ENCODE measurements at regions not wholly inside any gene's neighbourhood (a gene's known extent, or its start where the extent isn't known, plus 50 kb on each side); places are given as distances from the start of the nearest gene placed in this dataset.

DNA sequence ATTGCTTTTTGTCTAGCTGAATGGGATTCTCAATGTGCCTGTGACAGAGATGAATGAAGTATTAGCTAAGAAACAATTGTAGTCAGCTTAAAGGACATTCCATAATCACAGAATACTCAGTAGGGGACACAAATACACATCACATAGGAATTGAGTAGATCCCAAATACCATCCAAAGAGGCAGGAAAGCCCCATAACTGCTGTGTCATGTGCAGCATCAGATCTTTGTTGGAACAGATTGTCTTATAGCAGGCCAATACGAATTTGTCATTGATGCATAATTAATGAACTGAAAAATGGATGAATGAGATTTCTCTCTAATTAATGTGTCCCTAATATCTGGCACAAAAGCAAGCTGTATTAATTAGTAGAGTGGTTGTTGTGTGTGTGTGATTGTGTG, 82.3 kb upstream of the S1PR1 start:
- SMC1A ChIA-PET (ENCODE audit: uncharacterized antibody, unreplicated experiment), result interaction anchor here (0.9 kb wide), 1 partner anchor 18 kb away, joined by 3 read pairs; no protein-coding TSS in a partner anchor
- CTCF ChIA-PET, result interaction anchor here (1.1 to 2.2 kb wide), 4 partner anchors 17 to 134 kb away, joined by 3 to 5 read pairs (median 4); no protein-coding TSS in a partner anchor

More for the DNA sequence above, 82.3 kb upstream of the S1PR1 start:
- RAD21 ChIA-PET (ENCODE audit: unreplicated experiment), result no interaction called here
- in situ Hi-C loops (cut with MboI), result no loop called here
- no peaks in the 10 kb centered on the region for H4K20me1 ChIP-seq (ENCODE audit: control insufficient read depth, insufficient read depth)
- FAIRE-seq (no peak), DNase-seq (ENCODE audit: low read depth, low spot score) (no peak), ATAC-seq (no peak)
- no peaks in the 10 kb centered on the region for H3K79me2 ChIP-seq (ENCODE audit: control insufficient read depth, insufficient read depth, low read length)
- no peak overlapping the region for H2AFZ ChIP-seq (ENCODE audit: control insufficient read depth, low read depth, low read length)
- no peak overlapping the region for H3K9ac ChIP-seq (ENCODE audit: control insufficient read depth, insufficient read depth, low read length)
- no peaks in the 10 kb centered on the region for H3K9me3 ChIP-seq (replicated peaks; ENCODE audit: control insufficient read depth, insufficient read depth, low read length)
- intact Hi-C loops (cut with micrococcal nuclease; ENCODE audit: unreplicated experiment), result no loop called here
- H3K4me2 ChIP-seq (ENCODE audit: control insufficient read depth, insufficient read depth), result no peak overlapping the region
- no peaks in the 10 kb centered on the region for H3K27me3 ChIP-seq (replicated peaks in 1 of 2; ENCODE audit: control insufficient read depth in 2 of 2, insufficient read depth in 2 of 2, low read length in 1 of 2)
- POLR2A ChIA-PET, result no interaction called here
- 45% methylated on average over 1 of the region's 1 CpG for WGBS (ENCODE audit: insufficient coverage, insufficient replicate concordance, low lambda C conversion rate, missing lambda C conversion rate)
- no peaks in the 10 kb centered on the region for H3K36me3 ChIP-seq (ENCODE audit: control insufficient read depth in 2 of 2, insufficient read depth in 2 of 2, low read length in 1 of 2)
- H3K4me1 ChIP-seq (ENCODE audit: control insufficient read depth, insufficient read depth, low read length), result no peaks in the 10 kb centered on the region
- no peak for TF ChIP-seq CHD2 (IDR thresholded peaks at IDR 0.05; ENCODE audit: borderline replicate concordance, low read depth, low read length)
- no peak for TF ChIP-seq IRF4 (IDR thresholded peaks at IDR 0.05; ENCODE audit: low read depth, low read length)
- no peak for TF ChIP-seq STAT3 (IDR thresholded peaks at IDR 0.05; ENCODE audit: low read depth, low read length)
- TF ChIP-seq NBN (IDR thresholded peaks at IDR 0.05), result no peak
- TF ChIP-seq, protein P1, sequence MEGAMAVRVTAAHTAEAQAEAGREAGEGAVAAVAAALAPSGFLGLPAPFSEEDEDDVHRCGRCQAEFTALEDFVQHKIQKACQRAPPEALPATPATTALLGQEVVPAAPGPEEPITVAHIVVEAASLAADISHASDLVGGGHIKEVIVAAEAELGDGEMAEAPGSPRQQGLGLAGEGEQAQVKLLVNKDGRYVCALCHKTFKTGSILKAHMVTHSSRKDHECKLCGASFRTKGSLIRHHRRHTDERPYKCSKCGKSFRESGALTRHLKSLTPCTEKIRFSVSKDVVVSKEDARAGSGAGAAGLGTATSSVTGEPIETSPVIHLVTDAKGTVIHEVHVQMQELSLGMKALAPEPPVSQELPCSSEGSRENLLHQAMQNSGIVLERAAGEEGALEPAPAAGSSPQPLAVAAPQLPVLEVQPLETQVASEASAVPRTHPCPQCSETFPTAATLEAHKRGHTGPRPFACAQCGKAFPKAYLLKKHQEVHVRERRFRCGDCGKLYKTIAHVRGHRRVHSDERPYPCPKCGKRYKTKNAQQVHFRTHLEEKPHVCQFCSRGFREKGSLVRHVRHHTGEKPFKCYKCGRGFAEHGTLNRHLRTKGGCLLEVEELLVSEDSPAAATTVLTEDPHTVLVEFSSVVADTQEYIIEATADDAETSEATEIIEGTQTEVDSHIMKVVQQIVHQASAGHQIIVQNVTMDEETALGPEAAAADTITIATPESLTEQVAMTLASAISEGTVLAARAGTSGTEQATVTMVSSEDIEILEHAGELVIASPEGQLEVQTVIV (IDR thresholded peaks at IDR 0.05; ENCODE audit: borderline replicate concordance, partially characterized antibody), result no peak
- TF ChIP-seq, protein P2, sequence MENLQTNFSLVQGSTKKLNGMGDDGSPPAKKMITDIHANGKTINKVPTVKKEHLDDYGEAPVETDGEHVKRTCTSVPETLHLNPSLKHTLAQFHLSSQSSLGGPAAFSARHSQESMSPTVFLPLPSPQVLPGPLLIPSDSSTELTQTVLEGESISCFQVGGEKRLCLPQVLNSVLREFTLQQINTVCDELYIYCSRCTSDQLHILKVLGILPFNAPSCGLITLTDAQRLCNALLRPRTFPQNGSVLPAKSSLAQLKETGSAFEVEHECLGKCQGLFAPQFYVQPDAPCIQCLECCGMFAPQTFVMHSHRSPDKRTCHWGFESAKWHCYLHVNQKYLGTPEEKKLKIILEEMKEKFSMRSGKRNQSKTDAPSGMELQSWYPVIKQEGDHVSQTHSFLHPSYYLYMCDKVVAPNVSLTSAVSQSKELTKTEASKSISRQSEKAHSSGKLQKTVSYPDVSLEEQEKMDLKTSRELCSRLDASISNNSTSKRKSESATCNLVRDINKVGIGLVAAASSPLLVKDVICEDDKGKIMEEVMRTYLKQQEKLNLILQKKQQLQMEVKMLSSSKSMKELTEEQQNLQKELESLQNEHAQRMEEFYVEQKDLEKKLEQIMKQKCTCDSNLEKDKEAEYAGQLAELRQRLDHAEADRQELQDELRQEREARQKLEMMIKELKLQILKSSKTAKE (IDR thresholded peaks at IDR 0.05; ENCODE audit: low read depth, poor library complexity, severe bottlenecking), result no peak
- TF ChIP-seq NFIC (IDR thresholded peaks at IDR 0.05; ENCODE audit: low read depth, low read length), result no peak
- TF ChIP-seq EP300 (IDR thresholded peaks at IDR 0.05; ENCODE audit: borderline replicate concordance in 1 of 2, control insufficient read depth in 1 of 2, low read depth in 2 of 2, low read length in 2 of 2), result no peak
- TF ChIP-seq RAD21 (IDR thresholded peaks at IDR 0.05; ENCODE audit: insufficient read depth, low read depth, low read length), result no peak
- TF ChIP-seq ZBED1 (IDR thresholded peaks at IDR 0.05; ENCODE audit: borderline replicate concordance), result no peak
- no peak for TF ChIP-seq ASH2L (IDR thresholded peaks at IDR 0.05; ENCODE audit: borderline replicate concordance, low read depth)
- no peak for TF ChIP-seq HDGF (IDR thresholded peaks at IDR 0.05)
- H3K27ac ChIP-seq (ENCODE audit: control insufficient read depth, insufficient read depth), result no peak overlapping the region
- no TSS peak for BruUV-seq (replicated peaks)
- no peak overlapping the region for H3K4me3 ChIP-seq
